GM18519 (cell line): ENCODE measurements at regions not wholly inside any gene's neighbourhood (a gene's known extent, or its start where the extent isn't known, plus 50 kb on each side); places are given as distances from the start of the nearest gene placed in this dataset.

Experiments
- ATAC-seq: cut with Tn5 transposase; IDR thresholded peaks from one replicate; pipeline ENCODE4 v1.9.1; 2021; ENCODE audit warnings: mild to moderate bottlenecking, moderate library complexity; ENCODE audit not compliant: unreplicated experiment, low FRiP score

DNA sequence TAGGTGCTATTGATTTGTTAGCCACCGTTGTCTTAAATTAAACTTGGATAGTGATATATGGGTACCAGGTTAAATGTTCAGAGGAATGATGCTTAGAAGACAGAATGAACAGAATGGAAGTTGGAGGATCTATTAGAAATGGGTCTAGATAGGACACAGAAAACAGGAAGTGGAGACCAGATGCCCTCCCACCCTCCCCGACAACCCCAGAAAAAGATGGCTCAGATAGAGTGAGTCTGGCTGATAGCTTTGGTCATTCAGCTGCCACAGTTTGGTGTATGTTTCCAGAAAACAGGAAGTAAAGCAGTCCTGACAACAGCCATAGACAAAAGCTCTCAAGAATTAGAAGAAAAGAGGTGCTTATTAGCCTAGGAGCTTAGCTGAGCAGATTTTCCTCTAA is 71.5 kb upstream of the DSG1 start:
- ATAC-seq: no peak

DNA sequence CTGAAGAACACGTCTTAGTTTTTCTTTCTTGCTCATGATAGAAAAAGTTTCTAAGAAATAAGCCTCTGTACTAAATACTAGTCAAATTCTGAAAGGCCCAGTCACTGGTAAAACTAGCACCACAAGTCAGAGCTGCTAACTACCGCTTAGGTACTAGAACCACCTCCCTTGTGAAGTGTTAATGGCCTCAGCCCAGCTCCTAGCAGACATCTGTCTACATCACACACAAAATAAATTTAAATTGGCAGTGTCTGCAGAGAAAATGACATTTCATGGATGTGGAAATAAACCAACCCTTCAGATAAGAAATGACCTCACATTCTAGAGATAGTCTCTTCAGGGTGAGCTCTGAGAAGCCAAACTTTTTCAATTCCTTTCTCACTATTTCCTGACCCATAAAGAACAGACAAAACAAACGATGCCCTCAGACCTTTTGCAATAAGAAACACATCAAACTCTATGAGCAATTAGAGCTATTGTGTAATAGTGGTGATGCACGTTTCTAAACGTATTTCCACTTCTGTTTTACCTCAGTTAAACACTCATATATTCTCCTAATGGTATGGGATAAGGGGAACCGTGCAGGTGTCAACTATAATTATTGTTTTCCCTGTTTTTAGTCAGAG is 70.3 kb upstream of the DSG1 start:
- ATAC-seq: no peak

DNA sequence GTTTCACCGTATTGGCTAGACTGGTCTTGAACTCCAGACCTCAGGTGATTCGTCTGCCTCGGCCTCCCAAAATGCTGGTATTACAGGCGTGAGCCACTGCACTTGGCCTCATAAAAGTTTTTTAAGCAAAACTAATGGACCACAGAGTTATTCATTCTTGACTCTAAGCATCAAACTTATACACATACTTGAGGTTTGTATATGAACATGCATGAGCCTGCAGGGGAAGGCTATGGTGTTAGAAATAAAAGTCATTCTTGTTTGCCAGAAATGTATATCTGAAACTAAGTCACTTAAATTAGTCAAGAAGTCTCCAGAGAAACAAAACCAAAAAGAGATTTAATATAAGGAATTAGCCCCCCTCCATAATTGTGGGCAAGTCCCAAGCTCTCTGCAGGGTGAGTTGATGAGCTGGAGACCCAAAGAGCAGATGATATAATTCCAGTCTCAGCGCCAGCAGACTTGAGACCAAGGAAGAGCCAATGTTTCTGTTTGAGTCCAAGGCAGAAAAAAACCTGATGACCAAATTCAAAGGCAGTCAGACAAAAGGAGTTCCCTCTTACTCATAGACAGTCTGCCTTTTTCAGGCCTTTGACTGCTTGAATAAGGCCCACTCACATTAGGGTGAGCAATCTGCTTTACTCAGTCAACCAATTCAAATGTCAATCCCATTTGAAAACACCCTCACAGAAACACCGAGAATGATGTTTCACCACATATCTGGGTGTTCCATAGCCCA is 69.0 kb upstream of the DSG1 start:
- no peak for ATAC-seq

DNA sequence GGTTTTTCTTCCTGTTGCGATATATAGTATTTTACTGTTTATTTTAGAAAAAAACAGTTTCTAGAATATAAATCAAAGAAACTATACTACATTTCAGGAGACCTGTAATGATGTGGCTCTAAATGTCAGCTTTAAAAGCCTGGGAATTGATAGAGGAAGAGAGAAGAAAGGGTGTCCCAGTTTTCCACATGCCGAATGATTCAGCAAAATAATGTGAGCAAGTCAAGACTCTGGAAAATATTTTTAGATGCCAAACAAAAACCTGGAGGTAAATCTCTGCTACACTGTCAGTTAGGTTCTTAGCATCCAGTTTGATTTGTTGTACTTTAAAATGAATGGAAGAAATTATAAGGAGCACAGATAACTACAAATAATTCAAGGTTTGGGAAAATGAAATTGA is 67.1 kb upstream of the DSG1 start:
- ATAC-seq: no peak

DNA sequence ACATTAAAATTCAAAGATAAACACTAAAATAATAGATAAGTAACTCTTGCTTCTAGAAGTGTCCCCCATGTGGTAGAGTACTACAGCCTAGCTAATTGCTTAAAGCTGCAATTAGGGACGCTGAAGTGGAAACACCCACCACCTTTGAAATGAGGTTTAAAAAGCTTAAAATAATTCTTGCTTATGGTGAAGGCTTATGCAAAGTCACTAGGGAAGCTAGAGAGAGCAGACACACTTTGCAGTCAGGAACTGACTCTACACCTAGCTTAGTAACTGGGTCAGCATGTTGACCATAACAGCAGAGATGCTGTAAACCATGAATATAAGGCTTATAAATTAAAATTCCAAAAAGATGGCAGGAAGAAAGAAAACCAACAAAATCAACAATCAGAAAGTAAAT is 65.4 kb upstream of the DSG1 start:
- ATAC-seq: peak; percentile 72

DNA sequence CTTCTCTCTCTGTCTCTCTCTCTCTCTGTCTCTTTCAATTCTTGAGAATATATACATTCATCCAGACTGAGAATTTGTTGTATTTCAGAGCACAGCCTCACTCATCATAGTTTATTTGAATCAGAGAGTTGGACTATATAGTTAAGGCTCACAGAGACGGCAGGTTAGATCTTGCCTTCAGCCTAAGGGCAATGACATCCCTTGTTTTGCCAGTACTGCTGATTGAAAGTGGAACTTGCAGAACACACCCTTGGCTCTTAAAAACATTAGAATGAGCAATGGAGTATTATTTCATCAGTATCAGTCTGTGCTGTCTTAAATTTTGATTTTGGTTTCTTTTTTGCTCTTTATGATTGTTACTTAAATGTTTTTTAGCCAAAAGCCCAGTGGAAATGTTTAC is 62.0 kb upstream of the DSG1 start:
- no peak for ATAC-seq

DNA sequence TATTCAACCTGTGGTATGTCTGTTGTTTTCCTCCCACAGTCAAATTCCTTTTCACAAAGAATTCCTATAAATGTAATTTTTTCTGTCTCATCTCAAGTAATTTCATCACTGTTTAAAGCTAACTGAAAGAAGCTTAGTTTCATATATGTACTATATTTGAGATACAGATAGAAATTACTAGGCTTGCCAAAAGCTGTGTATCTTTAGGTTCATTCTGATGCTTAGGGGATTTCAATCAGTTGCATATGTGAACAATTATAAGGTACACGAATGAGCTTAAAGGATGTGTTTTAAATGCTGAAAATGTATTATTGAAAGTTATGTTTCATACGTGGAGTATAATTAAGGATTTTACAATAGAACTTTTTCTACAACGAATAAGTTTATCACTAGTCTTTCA is 59.2 kb upstream of the DSG1 start:
- ATAC-seq: no peak

DNA sequence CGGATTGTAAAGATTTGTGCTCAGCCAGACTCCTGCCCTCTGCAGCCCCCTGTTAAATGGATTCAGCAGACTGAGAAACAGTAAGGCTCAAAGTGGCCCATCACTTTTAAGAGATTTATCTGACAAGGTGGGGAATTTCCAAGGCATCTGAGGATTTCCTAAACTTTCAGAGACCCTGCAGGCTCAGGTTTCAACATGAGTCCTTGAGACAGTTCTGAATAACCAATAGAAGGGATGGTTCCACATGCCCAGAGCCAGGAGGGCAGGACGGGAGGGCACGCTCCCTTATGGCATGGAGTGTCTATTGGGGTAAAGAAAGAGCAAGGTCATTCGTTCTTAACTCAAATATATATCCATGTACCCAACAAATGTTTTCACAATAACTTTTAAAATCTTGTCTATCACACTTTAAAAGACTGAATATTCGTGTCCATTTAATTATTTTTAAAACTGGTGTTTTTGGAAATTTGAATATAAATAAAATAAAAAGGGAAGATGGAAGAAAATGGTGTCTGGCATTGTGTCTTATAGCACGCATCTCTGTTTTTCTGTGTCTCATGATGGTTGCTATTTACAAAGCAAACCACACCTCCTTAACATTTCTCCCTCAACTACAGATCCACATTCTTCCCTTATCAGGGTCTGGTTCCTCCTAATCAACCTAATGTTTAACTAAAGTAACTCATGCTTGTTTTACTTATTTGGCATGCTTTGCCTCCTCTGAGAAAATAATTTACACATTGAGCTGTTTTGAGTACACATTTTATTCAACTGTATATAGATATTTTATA is 56.0 kb upstream of the DSG1 start:
- ATAC-seq: no peak

DNA sequence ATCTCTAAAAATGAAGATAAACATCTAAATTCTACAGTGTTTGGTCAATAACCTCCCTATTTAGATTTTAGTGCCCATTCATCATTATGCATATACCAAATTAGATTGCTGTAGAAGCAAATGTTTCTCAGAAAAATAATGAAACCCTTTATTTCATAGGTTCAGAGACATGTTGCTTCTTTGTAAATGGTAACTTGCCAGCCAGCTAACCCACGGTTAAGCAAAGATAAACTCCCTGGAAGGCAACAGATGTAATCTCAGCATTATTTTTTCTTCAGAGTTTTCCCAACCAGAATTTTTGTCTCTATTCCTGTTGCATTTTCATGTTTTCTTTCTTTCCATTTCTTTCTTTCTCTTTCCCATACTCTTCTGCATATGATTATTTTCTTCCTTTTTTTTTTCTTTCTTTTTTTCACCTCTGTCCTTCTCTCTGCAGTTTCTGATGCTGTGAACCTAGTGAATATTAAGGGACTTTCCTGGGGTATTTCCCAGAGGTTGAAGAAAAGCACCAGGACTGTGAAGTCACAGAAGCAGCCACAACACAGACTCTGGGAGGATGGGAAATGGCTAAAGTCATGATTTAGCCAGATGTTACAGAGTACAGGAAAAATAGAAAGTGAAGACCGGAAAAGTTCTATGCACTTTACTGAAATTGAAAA is 50.0 kb upstream of the DSG1 start:
- peak; percentile 56 for ATAC-seq
